SK-N-SH (cell line): ENCODE measurements at regions not wholly inside any gene's neighbourhood (a gene's known extent, or its start where the extent isn't known, plus 50 kb on each side); places are given as distances from the start of the nearest gene placed in this dataset.

Source experiments
- CTCF ChIA-PET: fragments of 300-600, 350-600 bp; formaldehyde crosslinking; extraction: SDS; loops from one replicate; lab custom pipeline; 2021; lab: Yijun Ruan, JAX
- POLR2A ChIA-PET: fragments of 350-600 bp; sonication (Branson Sonifier 250); formaldehyde crosslinking; extraction: SDS; loops from one replicate; lab custom pipeline; 2020; ENCODE audit warnings: antibody characterized with exemption, inconsistent platforms; lab: Yijun Ruan, JAX
- DNase-seq: peaks from one replicate; pipeline ENCODE4 v3.0.0; 2012
- H2AFZ ChIP-seq: fragments of 200-600 bp; sonication (generic); 2 replicates; pipeline ENCODE4 v1.8.1; 2016; ENCODE audit warnings: antibody characterized with exemption, mild to moderate bottlenecking, low read depth
- H3F3A ChIP-seq: fragments of 200-600 bp; sonication (generic); replicated peaks from 2 replicates; pipeline ENCODE3; 2016; ENCODE audit warnings: antibody characterized with exemption, mild to moderate bottlenecking; ENCODE audit not compliant: insufficient read depth
- H3K27ac ChIP-seq, 2 experiments: fragments of 200-500 bp in 1 of 2; fragments of 200-600 bp in 1 of 2; sonication (Bioruptor generic) in 1 of 2; sonication (generic), shearing (Covaris generic) in 1 of 2; 2 replicates each; pipeline versions ENCODE4 v1.5.1 to v1.6.1; 2014 to 2016; ENCODE audit warnings: low read depth in 2 of 2, inconsistent platforms in 1 of 2, low read length in 1 of 2, mild to moderate bottlenecking in 1 of 2, mixed read lengths in 1 of 2
- H3K27me3 ChIP-seq: fragments of 200-600 bp; sonication (generic), shearing (Covaris generic); 2 replicates; pipeline ENCODE4 v1.6.1; 2016; ENCODE audit warnings: mixed run types; ENCODE audit not compliant: insufficient read depth
- H3K36me3 ChIP-seq, 2 experiments: fragments of 200-500 bp in 1 of 2; fragments of 200-600 bp in 1 of 2; sonication (Bioruptor generic) in 1 of 2; sonication (generic) in 1 of 2; replicated peaks in 1 of 2; 2 replicates each; pipeline versions ENCODE3 to v1.5.1; 2014 to 2016; ENCODE audit warnings: low read length in 1 of 2, mild to moderate bottlenecking in 1 of 2; ENCODE audit not compliant: insufficient read depth in 2 of 2, control insufficient read depth in 1 of 2
- H3K4me1 ChIP-seq, 2 experiments: fragments of 200-500 bp in 1 of 2; fragments of 200-600 bp in 1 of 2; sonication (Bioruptor generic) in 1 of 2; sonication (generic), shearing (Covaris generic) in 1 of 2; 2 replicates each; pipeline versions ENCODE4 v1.5.1 to v1.6.1; 2014 to 2016; ENCODE audit warnings: low read depth in 1 of 2, low read length in 1 of 2, mixed run types in 1 of 2; ENCODE audit not compliant: insufficient read depth in 2 of 2, control insufficient read depth in 1 of 2
- H3K4me2 ChIP-seq: fragments of 200-600 bp; sonication (generic), shearing (Covaris generic); 2 replicates; pipeline ENCODE4 v1.6.1; 2017; ENCODE audit warnings: mixed run types
- H3K4me3 ChIP-seq, 2 experiments: fragments of 200-500 bp in 1 of 2; fragments of 200-600 bp in 1 of 2; sonication (Bioruptor generic) in 1 of 2; sonication (generic), shearing (Covaris generic) in 1 of 2; 2 replicates each; pipeline versions ENCODE4 v1.5.1 to v1.8.1; 2014 to 2016; ENCODE audit warnings: low read depth in 2 of 2, inconsistent platforms in 1 of 2, low read length in 1 of 2, mild to moderate bottlenecking in 1 of 2, mixed read lengths in 1 of 2, moderate library complexity in 1 of 2
- H3K79me2 ChIP-seq: fragments of 200-600 bp; sonication (generic); 2 replicates; pipeline ENCODE4 v1.8.1; 2017; ENCODE audit warnings: mild to moderate bottlenecking; ENCODE audit not compliant: insufficient read depth
- H3K9ac ChIP-seq: fragments of 200-600 bp; sonication (generic); 2 replicates; pipeline ENCODE4 v1.6.1; 2017; ENCODE audit warnings: mixed run types
- H3K9me2 ChIP-seq: fragments of 200-600 bp; sonication (generic); 2 replicates; pipeline ENCODE4 v1.6.1; 2017; ENCODE audit warnings: mixed run types
- H3K9me3 ChIP-seq: fragments of 200-600 bp; sonication (generic); 2 replicates; pipeline ENCODE4 v1.6.1; 2017; ENCODE audit warnings: mixed run types, mild to moderate bottlenecking, moderate library complexity
- H4K20me1 ChIP-seq: fragments of 200-600 bp; sonication (generic); 2 replicates; pipeline ENCODE4 v1.6.1; 2017; ENCODE audit warnings: mild to moderate bottlenecking, mixed run types; ENCODE audit not compliant: insufficient read depth
- CHD2 ChIP-seq: fragments of 150-350 bp; IDR thresholded peaks from 2 replicates; pipeline ENCODE4 v1.6.1; 2018; ENCODE audit warnings: low read length; ENCODE audit not compliant: partially characterized antibody
- ELF1 ChIP-seq: IDR thresholded peaks from 2 replicates; pipeline ENCODE4 v1.4.0; 2012
- FOSL2 ChIP-seq: IDR thresholded peaks from 2 replicates; pipeline ENCODE4 v1.4.0; 2012; ENCODE audit warnings: low read depth, mild to moderate bottlenecking, moderate library complexity, borderline replicate concordance
- GATA2 ChIP-seq: sonication (generic); formaldehyde crosslinking; IDR thresholded peaks from 2 replicates; pipeline ENCODE4 v1.5.0; 2020; ENCODE audit warnings: mild to moderate bottlenecking, missing genetic modification reagents
- JUND ChIP-seq: IDR thresholded peaks from 2 replicates; pipeline ENCODE4 v1.4.0; 2012
- MEF2A ChIP-seq: IDR thresholded peaks from 2 replicates; pipeline ENCODE4 v1.4.0; 2012; ENCODE audit warnings: low read depth, borderline replicate concordance
- MXI1 ChIP-seq: IDR thresholded peaks from 2 replicates; pipeline ENCODE4 v1.6.1; 2012; ENCODE audit warnings: mild to moderate bottlenecking, low read depth, low read length, improper control_type of control experiment
- NFIC ChIP-seq: IDR thresholded peaks from 2 replicates; pipeline ENCODE4 v1.4.0; 2012; ENCODE audit warnings: borderline replicate concordance
- NRF1 ChIP-seq: IDR thresholded peaks from 2 replicates; pipeline ENCODE4 v1.6.1; 2012; ENCODE audit warnings: low read depth, mild to moderate bottlenecking, low read length
- PBX3 ChIP-seq: IDR thresholded peaks from 2 replicates; pipeline ENCODE4; 2012
- POLR2AphosphoS5 ChIP-seq: IDR thresholded peaks from 2 replicates; pipeline ENCODE4 v1.6.1; 2012; ENCODE audit warnings: low read depth, low read length
- RAD21 ChIP-seq: IDR thresholded peaks from 2 replicates; pipeline ENCODE4 v1.6.1; 2012; ENCODE audit warnings: mild to moderate bottlenecking, low read length
- RCOR1 ChIP-seq: fragments of 150-350 bp; IDR thresholded peaks from 2 replicates; pipeline ENCODE4 v1.6.1; 2017; ENCODE audit warnings: antibody characterized with exemption, low read length
- RFX5 ChIP-seq: IDR thresholded peaks from 2 replicates; pipeline ENCODE4 v1.6.1; 2012; ENCODE audit warnings: mild to moderate bottlenecking, improper control_type of control experiment, low read length
- SIN3A ChIP-seq: IDR thresholded peaks from 2 replicates; pipeline ENCODE4 v1.6.1; 2012; ENCODE audit warnings: low read depth, mild to moderate bottlenecking, low read length, moderate library complexity, borderline replicate concordance
- SMC3 ChIP-seq: IDR thresholded peaks from 2 replicates; pipeline ENCODE4 v1.6.1; 2012; ENCODE audit warnings: low read depth, low read length, improper control_type of control experiment
- TAF1 ChIP-seq: IDR thresholded peaks from 2 replicates; pipeline ENCODE4 v1.6.1; 2012; ENCODE audit warnings: low read depth, mild to moderate bottlenecking, low read length, moderate library complexity, borderline replicate concordance
- TCF12 ChIP-seq: IDR thresholded peaks from 2 replicates; pipeline ENCODE4 v1.4.0; 2012
- USF1 ChIP-seq: IDR thresholded peaks from 2 replicates; pipeline ENCODE4 v1.4.0; 2012; ENCODE audit warnings: low read depth, borderline replicate concordance
- ZBTB33 ChIP-seq: IDR thresholded peaks from 2 replicates; pipeline ENCODE4 v1.4.0; 2012; ENCODE audit warnings: low read depth, borderline replicate concordance
- WGBS: methylation state at CpG from one replicate; pipeline ENCODE4 v1.1.6; 2017; ENCODE audit warnings: low lambda C conversion rate; 5-methylcytosine and 5-hydroxymethylcytosine counted together

GRCh38 chr11:19635332-19635731, 77.3 kb upstream of the NAV2 start (continued):
- TF ChIP-seq PBX3 = no peak

- H2AFZ ChIP-seq = no peak overlapping the region
- peaks cover 22 to 25% of the 10 kb centered on the region in 2 experiments for H3K4me1 ChIP-seq
- H3K9me3 ChIP-seq = no peaks in the 10 kb centered on the region
- H3K9ac ChIP-seq = no peak overlapping the region
- DNase-seq = no peak
- H4K20me1 ChIP-seq = peaks cover 40% of the 10 kb centered on the region
- peaks cover 0 to 29% of the 10 kb centered on the region in 2 experiments for H3K36me3 ChIP-seq
- peaks cover 19% of the 10 kb centered on the region for H3F3A ChIP-seq
- peak overlapping the region; percentile 66 for H3K4me2 ChIP-seq
- no peaks in the 10 kb centered on the region for H3K9me2 ChIP-seq
- H3K4me3 ChIP-seq = no peak overlapping the region
- peak overlapping the region; percentile 61 to 92; a peak in 3 of 4 replicates for H3K27ac ChIP-seq
- ChIA-PET POLR2A (no interaction called here), CTCF (interaction anchor here (1.4 to 3.5 kb wide), 5 partner anchors 23 to 110 kb away, joined by 3 to 13 read pairs (median 3); no protein-coding TSS in a partner anchor)
- H3K79me2 ChIP-seq = peaks cover 97% of the 10 kb centered on the region
- 90% methylated on average over 2 of the region's 7 CpGs for WGBS
- no peaks in the 10 kb centered on the region for H3K27me3 ChIP-seq
- no peak for TF ChIP-seq POLR2AphosphoS5
- TF ChIP-seq RCOR1 = no peak
- TF ChIP-seq NFIC = no peak
- TF ChIP-seq TAF1 = no peak
- TF ChIP-seq GATA2 (CRISPR knock-in tag) = no peak
- TF ChIP-seq NRF1 = no peak
- TF ChIP-seq PBX3 = no peak
- no peak for TF ChIP-seq SMC3
- no peak for TF ChIP-seq JUND
- TF ChIP-seq USF1 = no peak
- TF ChIP-seq CHD2 = no peak
- no peak for TF ChIP-seq FOSL2
Measured at GRCh38 chr11:19633276-19633675, 79.4 kb upstream of the NAV2 start.

- H3K4me3 ChIP-seq = no peak overlapping the region; a peak in 1 of 4 replicates
- H3K9me2 ChIP-seq = no peaks in the 10 kb centered on the region
- DNase-seq = peak; percentile 21
- POLR2A ChIA-PET = interaction anchor here (1.0 kb wide), 1 partner anchor 82 kb away, joined by 3 read pairs; no protein-coding TSS in a partner anchor
- peak overlapping the region; percentile 61 to 92 for H3K27ac ChIP-seq
- no peak overlapping the region for H2AFZ ChIP-seq
- no peaks in the 10 kb centered on the region for H3K9me3 ChIP-seq
- CTCF ChIA-PET = interaction anchor here (0.8 to 3.5 kb wide), 7 partner anchors 21 to 110 kb away, joined by 3 to 13 read pairs (median 4); no protein-coding TSS in a partner anchor
- no peaks in the 10 kb centered on the region for H3K27me3 ChIP-seq
- peak overlapping the region; percentile 66 for H3K4me2 ChIP-seq
- H3K79me2 ChIP-seq = peaks cover 95% of the 10 kb centered on the region
- H3K9ac ChIP-seq = 0 out of 2 replicates have a peak overlapping the region, but pooled peaks have one; percentile 4
- peaks cover 34% of the 10 kb centered on the region for H4K20me1 ChIP-seq
- peaks cover 22 to 31% of the 10 kb centered on the region in 2 experiments for H3K4me1 ChIP-seq
- peaks cover 0 to 25% of the 10 kb centered on the region in 2 experiments for H3K36me3 ChIP-seq
- 4% methylated on average over 3 of the region's 3 CpGs for WGBS
- peaks cover 19% of the 10 kb centered on the region for H3F3A ChIP-seq
- TF ChIP-seq SIN3A = no peak
- peak; percentile 89 for TF ChIP-seq PBX3
- TF ChIP-seq ZBTB33 = no peak
- no peak for TF ChIP-seq ELF1
- TF ChIP-seq MXI1 = no peak; the same call in 1 of the 2 replicates
- no peak for TF ChIP-seq SMC3
- TF ChIP-seq MEF2A = no peak
- TF ChIP-seq RAD21 = no peak
- TF ChIP-seq RFX5 = no peak
- TF ChIP-seq NFIC = peak; percentile 58; the same call in 1 of the 2 replicates
- peak; percentile 44 for TF ChIP-seq JUND
- TF ChIP-seq TAF1 = no peak
- no peak for TF ChIP-seq GATA2 (CRISPR knock-in tag)
- peak; percentile 66; the same call in 1 of the 2 replicates for TF ChIP-seq POLR2AphosphoS5
- peak; percentile 91 for TF ChIP-seq TCF12
Measured at GRCh38 chr11:19632499-19632834, 80.2 kb upstream of the NAV2 start.
